Motor neuron (in vitro differentiated cells): ENCODE measurements at regions not wholly inside any gene's neighbourhood (a gene's known extent, or its start where the extent isn't known, plus 50 kb on each side); places are given as distances from the start of the nearest gene placed in this dataset.
A peak's percentile ranks its signal among the peaks of the same experiment; 100 is the strongest.
"Not testable (repeated sequence)": the region's sequence is repeated elsewhere in the genome, so short reads cannot be mapped to it uniquely, and the experiment has no call there.

Experiments used
- ATAC-seq, 8 experiments: fragments of 200-7000 bp; cut with Tn5 transposase; replicated peaks in 6 of 8; 2 replicates each; pipeline ENCODE4 v1.8.0; 2021; ENCODE audit warnings: mild to moderate bottlenecking in 8 of 8, moderate library complexity in 8 of 8
- H3K27ac ChIP-seq, 2 donors: fragments of 250-450 bp; sonication (Bioruptor Pico); 2 replicates each; pipeline ENCODE4 v1.9.0; 2021; ENCODE audit warnings: antibody characterized with exemption in 2 of 2, mild to moderate bottlenecking in 2 of 2, moderate library complexity in 1 of 2
- H3K4me1 ChIP-seq, 2 donors: fragments of 250-450 bp; sonication (Bioruptor Pico); replicated peaks in 1 of 2; 2 replicates each; pipeline ENCODE4 v1.6.1; 2021; ENCODE audit warnings: antibody characterized with exemption in 2 of 2, mild to moderate bottlenecking in 2 of 2, moderate library complexity in 1 of 2
- H3K4me3 ChIP-seq, 5 donors: fragments of 250-450 bp; sonication (Bioruptor Pico); 2 replicates each; pipeline ENCODE4 v1.9.0; 2021; ENCODE audit warnings: antibody characterized with exemption in 5 of 5, mild to moderate bottlenecking in 5 of 5, moderate library complexity in 4 of 5
- WGBS, 10 experiments: fragments of 450-650 bp; shearing (Covaris generic); methylation state at CpG; one replicate each; pipeline ENCODE4 v1.0.0; 2022; 5-methylcytosine and 5-hydroxymethylcytosine counted together
- in situ Hi-C, 9 experiments: fragments of 400-800 bp; cut with MboI; loops; one replicate each; pipeline ENCODE4 v1.15.0; 2021; ENCODE audit warnings: low sequenced_read_pairs in 9 of 9, low pct_unique_long_range_greater_than_20kb in 2 of 9; ENCODE audit not compliant: unreplicated experiment in 9 of 9

DNA sequence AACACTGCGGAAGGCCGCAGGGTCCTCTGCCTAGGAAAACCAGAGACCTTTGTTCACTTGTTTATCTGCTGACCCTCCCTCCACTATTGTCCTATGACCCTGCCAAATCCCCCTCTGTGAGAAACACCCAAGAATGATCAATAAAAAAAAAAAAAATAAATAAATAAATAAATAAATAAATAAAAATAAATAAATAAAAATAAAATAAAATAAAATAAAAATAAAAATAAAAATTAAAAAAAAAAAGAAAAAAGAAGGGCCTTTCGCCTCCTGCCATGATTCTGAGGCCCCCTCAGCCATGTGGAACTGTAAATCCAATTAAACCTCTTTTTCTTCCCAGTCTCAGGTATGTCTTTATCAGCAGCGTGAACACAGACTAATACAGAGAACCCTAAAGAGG, 128.8 kb upstream of the EGLN3 start:
- not testable (repeated sequence) for ATAC-seq, H3K4me3 ChIP-seq
- in situ Hi-C loops: loop anchor here in 4 of 9 experiments (25.0 kb wide), 2 partner anchors 217 to 242 kb away; no protein-coding TSS in a partner anchor
- Histone ChIP-seq H3K27ac (peak overlapping the region in 1 of 2 donors; percentile 74), H3K4me1 (peaks cover 29% of the 10 kb centered on the region in 2 donors)
- WGBS, 10 experiments: 54 to 100% (median 88%) methylated on average over 1 to 2 of the region's 4 CpGs; no CpG with 5 or more reads in 2 of the 10 experiments

DNA sequence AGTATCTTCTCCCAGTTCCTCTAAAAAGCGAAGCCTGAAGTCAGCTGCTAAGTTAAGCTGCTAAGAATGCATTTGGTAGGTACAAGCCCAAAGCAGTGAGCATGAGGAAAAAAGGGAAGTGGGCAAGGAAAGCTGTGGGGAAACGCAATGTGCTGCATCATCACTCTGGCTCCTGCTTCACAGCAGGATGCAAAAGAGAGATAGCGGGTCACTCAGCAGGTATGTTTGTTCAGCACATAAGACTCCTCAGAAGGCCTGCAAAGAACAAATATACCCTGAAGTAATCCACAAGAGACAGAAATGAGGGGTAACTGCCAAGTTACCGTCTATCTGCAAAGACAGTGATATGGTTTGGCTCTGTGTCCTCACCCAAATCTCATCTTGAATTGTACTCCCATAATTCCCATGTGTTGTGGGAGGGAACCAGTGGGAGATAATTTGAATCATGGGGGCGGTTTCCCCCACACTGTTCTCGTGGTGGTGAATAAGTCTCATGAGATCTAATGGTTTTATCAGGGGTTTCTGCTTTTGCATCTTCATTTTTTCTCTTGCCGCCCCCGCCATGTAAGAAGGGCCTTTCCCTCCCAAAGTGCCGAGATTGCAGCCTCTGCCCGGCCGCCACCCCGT, 127.4 kb upstream of the EGLN3 start:
- WGBS, 10 experiments: 40 to 100% (median 86%) methylated on average over 1 to 5 of the region's 12 CpGs
- no peak overlapping the region for H3K27ac ChIP-seq
- peaks cover 29% of the 10 kb centered on the region in 2 donors for H3K4me1 ChIP-seq
- no peak overlapping the region for H3K4me3 ChIP-seq
- in situ Hi-C loops: loop anchor here in 4 of 9 experiments (25.0 kb wide), 2 partner anchors 216 to 241 kb away; no protein-coding TSS in a partner anchor
- no peak for ATAC-seq

DNA sequence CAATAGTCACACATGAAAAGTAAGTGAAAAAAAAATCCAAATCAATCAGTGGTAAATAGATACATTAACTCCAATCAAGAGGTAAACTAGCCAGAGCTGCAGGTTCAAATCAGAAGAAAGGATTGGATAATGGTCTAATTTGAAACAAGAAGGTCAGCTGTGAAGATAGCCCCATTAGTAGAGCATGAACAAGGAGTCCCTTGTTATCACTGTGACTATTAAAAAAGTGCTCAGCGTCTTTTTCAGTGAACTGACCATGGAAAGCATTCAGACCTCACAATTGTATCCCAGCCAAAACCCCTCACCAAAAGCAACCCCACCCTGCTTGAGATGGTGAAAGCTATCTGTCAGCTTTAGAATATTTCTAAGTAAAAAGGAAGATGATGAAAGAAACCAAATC, 125.0 kb upstream of the EGLN3 start:
- no peak for ATAC-seq
- peaks cover 11% of the 10 kb centered on the region in 2 donors for H3K4me1 ChIP-seq
- WGBS, 10 experiments: 33 to 100% (median 82%) methylated on average over 1 of the region's 1 CpG; no CpG with 5 or more reads in 2 of the 10 experiments
- no peak overlapping the region for H3K4me3 ChIP-seq
- in situ Hi-C loops: loop anchor here in 4 of 9 experiments (25.0 kb wide), 2 partner anchors 214 to 239 kb away; no protein-coding TSS in a partner anchor
- no peak overlapping the region for H3K27ac ChIP-seq

DNA sequence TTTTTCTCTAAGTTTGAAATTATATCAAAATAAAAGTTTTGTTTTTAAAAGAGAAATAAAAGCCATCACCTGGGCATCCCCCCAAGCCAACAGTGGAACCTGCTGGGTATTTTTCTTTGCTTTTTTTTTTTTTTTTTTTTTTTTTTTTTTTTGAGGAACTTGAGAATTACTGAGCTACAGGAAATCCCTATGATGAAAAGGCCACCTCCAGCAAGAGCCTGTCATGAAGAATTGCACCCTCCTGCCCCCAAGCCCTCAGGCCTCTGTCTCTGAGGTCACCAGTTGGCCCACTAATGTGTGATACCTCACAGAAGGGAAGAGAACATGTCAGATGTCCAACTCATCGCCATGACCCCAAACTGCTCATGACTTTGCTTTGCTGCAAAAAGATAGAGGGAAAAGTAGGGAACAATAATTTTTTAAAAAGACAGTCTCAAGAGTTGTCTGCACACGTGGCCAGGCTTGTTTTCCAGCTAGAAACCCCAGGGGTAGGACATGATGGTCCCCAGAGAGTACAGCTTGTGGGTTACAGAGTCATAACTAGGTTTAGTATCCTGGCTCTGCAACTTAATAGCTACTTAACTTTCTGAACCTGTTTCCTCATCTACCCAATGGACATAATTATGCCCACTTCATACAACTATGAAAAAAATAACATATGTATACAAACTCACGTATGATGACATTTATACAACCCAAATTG, 124.3 kb upstream of the EGLN3 start:
- in situ Hi-C loops: loop anchor here in 4 of 9 experiments (25.0 kb wide), 2 partner anchors 213 to 238 kb away; no protein-coding TSS in a partner anchor
- Histone ChIP-seq H3K27ac (no peak overlapping the region), H3K4me1 (peaks cover 5% of the 10 kb centered on the region in 2 donors), H3K4me3 (no peak overlapping the region)
- WGBS, 10 experiments: 5 to 100% (median 64%) methylated on average over 1 to 3 of the region's 3 CpGs
- no peak for ATAC-seq

DNA sequence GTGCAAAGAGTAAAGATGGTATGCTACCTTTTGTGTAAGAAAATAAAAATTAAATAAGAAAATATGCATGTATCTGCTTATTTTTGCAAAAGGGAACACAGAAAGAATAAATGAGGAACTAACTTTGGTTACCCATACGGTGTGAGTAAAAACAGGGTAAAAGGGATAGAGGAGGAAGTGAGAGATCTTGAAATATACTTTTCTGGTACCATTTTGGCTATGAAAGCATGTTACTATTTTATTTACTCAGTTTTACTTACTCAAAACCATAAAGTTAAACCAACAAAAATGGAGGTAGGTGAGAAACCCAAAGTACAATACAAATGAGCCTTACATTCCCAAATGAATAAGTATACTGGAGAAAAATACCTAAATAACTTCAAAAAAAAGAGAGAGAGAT, 122.0 kb upstream of the EGLN3 start:
- in situ Hi-C loops: no loop called here
- Histone ChIP-seq H3K27ac (no peak overlapping the region), H3K4me3 (no peak overlapping the region), H3K4me1 (no peaks in the 10 kb centered on the region)
- no peak for ATAC-seq
- WGBS, 10 experiments: 76 to 100% (median 88%) methylated on average over 1 of the region's 1 CpG; no CpG with 5 or more reads in 1 of the 10 experiments

DNA sequence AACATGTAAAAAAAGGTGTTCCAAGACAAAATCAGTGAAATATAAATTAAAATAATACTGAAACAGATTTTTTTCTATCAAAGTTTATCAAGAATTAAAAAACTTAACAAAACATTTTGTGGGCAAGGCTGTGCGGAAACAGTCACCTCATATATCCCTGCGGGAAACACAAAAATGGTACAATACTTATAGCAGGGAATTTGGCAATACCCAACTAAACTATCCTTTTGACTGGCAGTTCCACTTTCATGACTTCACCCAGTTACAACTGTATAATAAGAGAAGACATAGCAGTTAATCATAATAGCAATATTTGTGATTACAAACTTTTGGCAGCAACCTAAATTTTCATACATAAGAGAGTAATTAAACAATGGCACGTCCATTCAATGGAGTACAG, 121.5 kb upstream of the EGLN3 start:
- 58 to 100% (median 90%) methylated on average over 1 to 3 of the region's 3 CpGs for WGBS, 10 experiments
- ATAC-seq: no peak
- Histone ChIP-seq H3K27ac (no peak overlapping the region), H3K4me1 (no peaks in the 10 kb centered on the region), H3K4me3 (no peak overlapping the region)
- in situ Hi-C loops: no loop called here

DNA sequence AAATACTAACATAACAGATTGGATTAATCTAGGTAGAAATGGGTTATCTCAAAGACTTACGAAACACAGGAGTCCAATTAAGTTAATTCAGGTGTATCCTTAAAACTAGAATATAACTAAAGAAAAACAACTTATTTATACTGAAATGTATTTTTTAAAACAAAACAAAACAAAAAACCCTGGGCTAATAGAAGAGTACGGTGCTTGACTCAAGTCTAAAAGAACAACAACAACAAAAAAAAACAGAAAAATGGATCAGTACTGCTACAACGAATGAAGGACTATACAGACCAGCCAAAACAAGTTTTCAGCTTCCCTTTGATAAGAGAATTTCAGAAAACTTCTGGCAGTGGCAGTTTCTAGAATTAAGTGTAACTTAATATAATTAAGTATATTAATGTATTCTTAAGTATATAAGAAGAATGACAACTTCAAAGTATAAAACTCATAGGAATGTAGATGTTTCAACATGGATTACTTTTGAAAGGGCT, 120.1 kb upstream of the EGLN3 start:
- WGBS, 10 experiments: 28 to 100% (median 58%) methylated on average over 2 to 3 of the region's 3 CpGs; no CpG with 5 or more reads in 1 of the 10 experiments
- in situ Hi-C loops: no loop called here

DNA sequence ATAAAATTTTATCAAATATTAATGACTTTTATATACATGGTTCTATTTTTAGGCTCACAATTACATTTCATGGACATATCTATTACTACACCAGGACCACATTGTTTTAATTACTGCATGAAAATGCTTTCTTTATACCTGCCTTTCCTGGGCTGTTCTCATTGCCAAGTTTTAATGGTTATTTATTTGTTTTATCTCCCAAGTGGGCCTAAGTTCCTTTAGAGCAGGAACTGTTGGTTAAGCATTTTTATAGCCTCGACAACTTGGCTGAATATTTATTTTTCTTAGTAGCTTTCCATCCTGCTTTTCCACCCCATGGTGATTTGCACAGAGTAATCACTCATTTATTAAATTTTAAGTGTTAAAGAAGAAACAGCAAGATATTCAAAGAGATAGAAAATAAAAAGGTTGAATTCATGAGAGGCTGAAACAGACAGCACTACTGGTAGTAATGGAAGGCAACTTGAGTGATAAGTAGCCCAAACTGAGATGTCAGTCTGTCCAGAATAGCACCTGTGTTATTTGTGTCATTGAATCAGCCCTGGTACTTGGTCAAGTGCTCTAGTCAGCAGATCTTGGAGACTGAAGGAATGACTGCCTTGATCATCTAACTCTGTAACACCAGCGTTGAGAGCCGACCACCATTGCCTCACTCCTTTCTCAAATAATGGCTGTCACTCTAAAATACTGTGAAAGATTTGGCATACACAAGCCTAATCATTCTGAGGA, 119.1 kb upstream of the EGLN3 start:
- no peak for ATAC-seq
- 12 to 85% (median 66%) methylated on average over 1 to 3 of the region's 3 CpGs for WGBS, 10 experiments
- in situ Hi-C loops: no loop called here
- Histone ChIP-seq H3K4me3 (no peak overlapping the region), H3K27ac (no peak overlapping the region), H3K4me1 (no peaks in the 10 kb centered on the region)

More for the DNA sequence above, 120.1 kb upstream of the EGLN3 start:
- no peak for ATAC-seq
- Histone ChIP-seq H3K4me3 (no peak overlapping the region), H3K4me1 (no peaks in the 10 kb centered on the region), H3K27ac (no peak overlapping the region)

DNA sequence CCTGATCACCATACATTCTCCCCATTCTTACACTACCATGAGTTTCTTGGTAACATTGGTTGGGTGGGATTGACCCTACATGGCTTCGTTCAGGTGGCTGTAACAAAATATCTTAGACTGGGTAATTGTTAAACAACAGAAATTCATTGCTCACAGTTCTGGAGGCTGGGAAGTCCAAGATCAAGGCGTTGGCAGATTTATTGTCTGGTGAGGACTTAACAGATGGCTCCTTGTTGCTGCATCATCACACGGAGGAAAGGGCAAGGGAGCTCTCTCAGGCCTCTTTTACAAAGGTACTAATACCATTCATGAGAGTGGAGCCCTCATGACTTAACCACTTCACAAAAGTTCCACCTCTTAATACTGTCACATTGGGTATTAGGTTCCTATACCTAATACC, 116.7 kb upstream of the EGLN3 start:
- WGBS, 10 experiments: 0 to 80% (median 63%) methylated on average over 1 to 3 of the region's 3 CpGs; no CpG with 5 or more reads in 3 of the 10 experiments
- Histone ChIP-seq H3K4me3 (no peak overlapping the region), H3K27ac (no peak overlapping the region), H3K4me1 (no peaks in the 10 kb centered on the region)
- in situ Hi-C loops: no loop called here
- no peak for ATAC-seq

DNA sequence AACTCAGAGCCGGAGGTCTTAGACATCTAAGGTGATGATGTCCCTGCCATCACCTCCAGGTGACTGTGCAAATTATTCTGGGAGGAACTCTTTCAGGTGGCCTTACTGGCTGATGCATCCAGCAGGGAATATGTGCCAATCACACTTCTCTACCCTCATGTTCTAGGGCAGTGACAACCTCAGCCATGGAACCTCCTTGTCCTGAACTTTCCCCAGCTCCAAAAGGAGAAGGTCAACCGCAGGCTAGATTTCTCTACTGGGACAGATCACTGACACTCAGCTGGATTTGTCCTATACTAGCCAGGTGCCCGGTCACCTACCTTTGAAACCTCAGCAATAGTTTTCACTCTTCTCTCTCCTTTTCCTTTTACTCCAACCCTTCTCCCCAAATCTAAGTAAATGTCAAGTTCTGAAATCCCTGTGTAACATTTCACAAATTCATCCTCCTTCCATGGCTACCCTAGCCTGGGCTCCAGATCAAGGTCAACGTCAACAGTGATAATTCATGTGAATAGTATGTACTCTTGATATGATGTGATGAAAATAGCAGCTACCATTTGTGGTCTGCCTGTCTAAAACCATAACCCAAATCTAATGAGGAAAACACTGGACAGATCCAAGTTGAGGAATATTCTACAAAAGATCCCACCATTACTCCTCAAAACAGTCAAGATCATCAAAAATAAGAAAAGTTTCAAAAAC, 115.0 kb upstream of the EGLN3 start:
- Histone ChIP-seq H3K4me1 (peaks cover under 1 to 1% of the 10 kb centered on the region in 2 donors), H3K4me3 (no peak overlapping the region), H3K27ac (no peak overlapping the region)
- ATAC-seq: no peak
- in situ Hi-C loops: no loop called here
- WGBS, 10 experiments: 47 to 100% (median 69%) methylated on average over 1 to 2 of the region's 4 CpGs; no CpG with 5 or more reads in 2 of the 10 experiments

DNA sequence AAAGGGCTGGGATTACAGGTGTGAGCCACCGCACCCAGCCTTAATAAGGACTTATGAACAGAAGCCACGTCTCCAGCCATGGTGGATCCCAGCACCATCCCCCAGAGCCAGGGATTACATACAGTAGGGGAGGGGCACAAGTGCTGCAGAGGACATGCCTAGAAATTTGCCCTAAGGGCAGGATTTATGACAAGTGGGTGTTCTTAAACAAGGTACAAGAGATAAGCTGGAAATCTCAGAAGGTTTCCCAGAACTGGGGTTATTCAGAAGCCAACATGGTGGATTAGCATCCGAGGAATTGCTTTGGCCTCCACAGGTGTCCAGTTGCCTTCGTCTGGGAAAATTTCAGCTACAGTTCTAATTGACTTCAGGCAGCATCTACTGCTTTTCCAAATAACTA, 114.4 kb upstream of the EGLN3 start:
- Histone ChIP-seq H3K27ac (no peak overlapping the region), H3K4me3 (no peak overlapping the region), H3K4me1 (peaks cover 7% of the 10 kb centered on the region in 2 donors)
- in situ Hi-C loops: no loop called here
- 50 to 100% (median 92%) methylated on average over 1 to 3 of the region's 4 CpGs; no CpG with 5 or more reads in 3 of the 10 experiments for WGBS, 10 experiments
- peak in 1 of 8 experiments; percentile 34 for ATAC-seq

DNA sequence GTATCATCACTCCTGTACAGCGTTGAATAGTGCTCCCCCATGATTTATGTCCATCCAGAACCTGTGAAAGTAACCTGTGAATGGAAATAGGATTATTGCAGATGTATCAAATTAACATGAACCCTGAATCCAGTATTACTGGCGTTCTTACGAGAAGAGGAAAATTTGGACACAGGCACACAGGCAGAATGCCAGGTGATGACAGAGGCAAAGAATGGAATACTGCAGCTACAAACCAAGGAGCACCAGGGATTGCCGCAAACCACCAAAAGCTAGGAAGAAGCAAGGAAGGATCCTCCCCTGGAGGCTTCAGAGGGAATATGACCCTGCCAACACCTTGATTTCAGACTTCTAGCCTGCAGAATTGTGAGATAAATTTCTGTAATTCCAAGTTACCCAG, 113.5 kb upstream of the EGLN3 start:
- Histone ChIP-seq H3K27ac (no peak overlapping the region), H3K4me1 (peaks cover 11 to 12% of the 10 kb centered on the region in 2 donors), H3K4me3 (no peak overlapping the region)
- in situ Hi-C loops: no loop called here
- 17 to 100% (median 40%) methylated on average over 1 to 4 of the region's 4 CpGs; no CpG with 5 or more reads in 2 of the 10 experiments for whole genome bisulfite sequencing, 10 experiments
- ATAC-seq: no peak
